Stimulated activated CD4-positive, alpha-beta T cell treated with anti-CD3 and anti-CD28 coated beads, Interleukin-4, amount 100 ng/mL, for 1 hour (primary cell): ENCODE measurements at regions not wholly inside any gene's neighbourhood (a gene's known extent, or its start where the extent isn't known, plus 50 kb on each side); places are given as distances from the start of the nearest gene placed in this dataset.
"Not testable (repeated sequence)": the region's sequence is repeated elsewhere in the genome, so short reads cannot be mapped to it uniquely, and the experiment has no call there.

Experiments used
- DNase-seq: peaks from one replicate; pipeline ENCODE4 v3.0.0-alpha.2; 2020

GRCh38 chr10:3881622-3882021 lies 96.6 kb upstream of the KLF6 start:
- DNase-seq, result no peak

GRCh38 chr10:3879073-3879472 lies 94.1 kb upstream of the KLF6 start:
- no peak for DNase-seq

GRCh38 chr10:3877211-3878000 lies 92.4 kb upstream of the KLF6 start:
- DNase-seq, result no peak

GRCh38 chr10:3876350-3876962 lies 91.4 kb upstream of the KLF6 start:
- no peak for DNase-seq

- no peak for DNase-seq
Observed at GRCh38 chr10:3875842-3876235, 90.8 kb upstream of the KLF6 start.

- no peak for DNase-seq
Observed at GRCh38 chr10:3874990-3875841, 90.2 kb upstream of the KLF6 start.

- not testable (repeated sequence) for DNase-seq
Observed at GRCh38 chr10:3874610-3874989, 89.6 kb upstream of the KLF6 start.

- DNase-seq, result no peak
Observed at GRCh38 chr10:3873728-3874461, 88.9 kb upstream of the KLF6 start.

- DNase-seq, result no peak
Observed at GRCh38 chr10:3872712-3873329, 87.8 kb upstream of the KLF6 start.

GRCh38 chr10:3871424-3871996 lies 86.5 kb upstream of the KLF6 start:
- no peak for DNase-seq

- DNase-seq, result no peak
Observed at GRCh38 chr10:3869036-3869435, 84.0 kb upstream of the KLF6 start.

- DNase-seq, result no peak
Observed at GRCh38 chr10:3868271-3868664, 83.3 kb upstream of the KLF6 start.

- DNase-seq, result peak; percentile 23
Observed at GRCh38 chr10:3867454-3868270, 82.7 kb upstream of the KLF6 start.

GRCh38 chr10:3866332-3866731 lies 81.3 kb upstream of the KLF6 start:
- DNase-seq, result no peak

- DNase-seq, result no peak
Observed at GRCh38 chr10:3865565-3865964, 80.6 kb upstream of the KLF6 start.

- DNase-seq, result no peak
Observed at GRCh38 chr10:3861795-3862194, 76.8 kb upstream of the KLF6 start.

- no peak for DNase-seq
Observed at GRCh38 chr10:3858051-3858845, 73.2 kb upstream of the KLF6 start.

GRCh38 chr10:3857318-3857717 lies 72.3 kb upstream of the KLF6 start:
- no peak for DNase-seq

- no peak for DNase-seq
Observed at GRCh38 chr10:3856593-3856992, 71.6 kb upstream of the KLF6 start.

- DNase-seq, result no peak
Observed at GRCh38 chr10:3853547-3854303, 68.7 kb upstream of the KLF6 start.
